H9 (cell line): ENCODE measurements at regions not wholly inside any gene's neighbourhood (a gene's known extent, or its start where the extent isn't known, plus 50 kb on each side); places are given as distances from the start of the nearest gene placed in this dataset.
A peak's percentile ranks its signal among the peaks of the same experiment; 100 is the strongest.

Source experiments
- DNase-seq: peaks from one replicate; pipeline ENCODE4 v3.0.0-alpha.2; 2017
- H2AFZ ChIP-seq: one replicate; pipeline ENCODE4 v1.6.1; 2013; ENCODE audit warnings: mild to moderate bottlenecking, low read length, control low read depth, moderate library complexity
- H2AK5ac ChIP-seq: 2 replicates; pipeline ENCODE4 v1.6.1; 2013; ENCODE audit warnings: low read length, control low read depth, mixed read lengths; ENCODE audit not compliant: insufficient read length
- H2BK120ac ChIP-seq: one replicate; pipeline ENCODE4 v1.6.1; 2013; ENCODE audit warnings: low read depth, mild to moderate bottlenecking, low read length, control low read depth, inconsistent platforms; ENCODE audit not compliant: poor library complexity, severe bottlenecking
- H2BK12ac ChIP-seq: 2 replicates; pipeline ENCODE4 v1.6.1; 2013; ENCODE audit warnings: low read length, control low read depth, mixed read lengths, low read depth; ENCODE audit not compliant: insufficient read length
- H2BK15ac ChIP-seq: 2 replicates; pipeline ENCODE4 v1.6.1; 2013; ENCODE audit warnings: low read depth, low read length, control low read depth
- H2BK20ac ChIP-seq: one replicate; pipeline ENCODE4 v1.6.1; 2013; ENCODE audit warnings: low read depth, mild to moderate bottlenecking, low read length, control low read depth, inconsistent platforms; ENCODE audit not compliant: poor library complexity, severe bottlenecking
- H2BK5ac ChIP-seq: 2 replicates; pipeline ENCODE4 v1.6.1; 2013; ENCODE audit warnings: low read length, control low read depth, mixed read lengths; ENCODE audit not compliant: insufficient read length
- H3K14ac ChIP-seq: 2 replicates; pipeline ENCODE4 v1.6.1; 2013; ENCODE audit warnings: low read length, control low read depth; ENCODE audit not compliant: insufficient read depth
- H3K18ac ChIP-seq: 2 replicates; pipeline ENCODE4 v1.6.1; 2013; ENCODE audit warnings: low read depth, mild to moderate bottlenecking, mixed read lengths, low read length, control low read depth; ENCODE audit not compliant: insufficient read length
- H3K23ac ChIP-seq: 2 replicates; pipeline ENCODE4 v1.6.1; 2013; ENCODE audit warnings: low read length, control low read depth, mixed read lengths, low read depth; ENCODE audit not compliant: insufficient read length
- H3K23me2 ChIP-seq: 2 replicates; pipeline ENCODE4 v1.6.1; 2013; ENCODE audit warnings: low read depth, mild to moderate bottlenecking, mixed read lengths, low read length, control low read depth; ENCODE audit not compliant: insufficient read length, poor library complexity, severe bottlenecking
- H3K27ac ChIP-seq: 2 replicates; pipeline ENCODE4 v1.5.1; 2013; ENCODE audit warnings: low read length, control low read depth, mixed read lengths, low read depth; ENCODE audit not compliant: insufficient read length
- H3K27me3 ChIP-seq: 2 replicates; pipeline ENCODE4 v1.6.1; 2013; ENCODE audit warnings: low read length, control low read depth, inconsistent platforms; ENCODE audit not compliant: insufficient read depth
- H3K4ac ChIP-seq: 2 replicates; pipeline ENCODE4 v1.6.1; 2013; ENCODE audit warnings: low read depth, mild to moderate bottlenecking, control low read depth, inconsistent platforms, low read length, moderate library complexity
- H3K4me1 ChIP-seq: 2 replicates; pipeline ENCODE4 v1.6.1; 2013; ENCODE audit warnings: low read length, control low read depth, inconsistent platforms; ENCODE audit not compliant: insufficient read depth
- H3K4me2 ChIP-seq: 2 replicates; pipeline ENCODE4 v1.6.1; 2013; ENCODE audit warnings: low read length, control low read depth, mixed read lengths; ENCODE audit not compliant: insufficient read length, insufficient read depth
- H3K56ac ChIP-seq: 2 replicates; pipeline ENCODE4 v1.6.1; 2013; ENCODE audit warnings: low read depth, mild to moderate bottlenecking, mixed read lengths, low read length, control low read depth; ENCODE audit not compliant: insufficient read length
- H3K79me1 ChIP-seq: 2 replicates; pipeline ENCODE4 v1.6.1; 2013; ENCODE audit warnings: low read depth, mild to moderate bottlenecking, moderate library complexity, low read length, control low read depth, inconsistent platforms; ENCODE audit not compliant: insufficient read depth, poor library complexity, severe bottlenecking
- H3K79me2 ChIP-seq: 2 replicates; pipeline ENCODE4 v1.6.1; 2013; ENCODE audit warnings: low read length, control low read depth, inconsistent platforms; ENCODE audit not compliant: insufficient read depth
- H3K9ac ChIP-seq: 2 replicates; pipeline ENCODE4 v1.6.1; 2013; ENCODE audit warnings: low read length, control low read depth, mixed read lengths; ENCODE audit not compliant: insufficient read length; ENCODE audit errors: extremely low read depth
- H3K9me3 ChIP-seq: one replicate; pipeline ENCODE4 v1.6.1; 2013; ENCODE audit warnings: low read depth, low read length, inconsistent platforms; ENCODE audit not compliant: control insufficient read depth
- H3T11ph ChIP-seq: one replicate; pipeline ENCODE4 v1.6.1; 2013; ENCODE audit warnings: mild to moderate bottlenecking, low read length, control low read depth, inconsistent platforms
- H4K20me1 ChIP-seq: one replicate; pipeline ENCODE4 v1.6.1; 2013; ENCODE audit not compliant: control insufficient read depth, insufficient read length, insufficient read depth
- H4K5ac ChIP-seq: 2 replicates; pipeline ENCODE4 v1.6.1; 2013; ENCODE audit warnings: low read depth, mild to moderate bottlenecking, mixed read lengths, low read length, control low read depth; ENCODE audit not compliant: insufficient read length
- H4K8ac ChIP-seq: replicated peaks from 2 replicates; pipeline ENCODE4 v1.6.1; 2013; ENCODE audit warnings: low read length, control low read depth, mixed read lengths, low read depth; ENCODE audit not compliant: insufficient read length
- H4K91ac ChIP-seq: 2 replicates; pipeline ENCODE4 v1.6.1; 2013; ENCODE audit warnings: low read depth, mild to moderate bottlenecking, moderate library complexity, mixed read lengths, low read length, control low read depth; ENCODE audit not compliant: insufficient read length
- H3K27ac Mint-ChIP-seq, 3 experiments: 2 replicates in 2 of 3; 3 replicates in 1 of 3; pipeline ENCODE4 v1.8.0; 2020 to 2021; ENCODE audit warnings: mixed read lengths in 3 of 3, mild to moderate bottlenecking in 1 of 3, moderate library complexity in 1 of 3
- H3K27me3 Mint-ChIP-seq: 2 replicates; pipeline ENCODE4 v1.8.0; 2021; ENCODE audit warnings: low read depth, mild to moderate bottlenecking, moderate library complexity, mixed read lengths
- H3K36me3 Mint-ChIP-seq, 3 experiments: 2 replicates in 2 of 3; 3 replicates in 1 of 3; pipeline ENCODE4 v1.8.0; 2020 to 2021; ENCODE audit warnings: low read depth in 3 of 3, mixed read lengths in 3 of 3; ENCODE audit not compliant: insufficient read depth in 1 of 3
- H3K4me1 Mint-ChIP-seq, 2 experiments: 2 replicates each; pipeline ENCODE4 v1.8.0; 2020; ENCODE audit warnings: mixed read lengths in 2 of 2
- H3K4me3 Mint-ChIP-seq, 2 experiments: 2 replicates in 1 of 2; 3 replicates in 1 of 2; pipeline ENCODE4 v1.8.0; 2020 to 2021; ENCODE audit warnings: mild to moderate bottlenecking in 2 of 2, mixed read lengths in 2 of 2, moderate library complexity in 1 of 2
- H3K9me3 Mint-ChIP-seq, 2 experiments: 2 replicates in 1 of 2; 3 replicates in 1 of 2; pipeline ENCODE4 v1.8.0; 2020; ENCODE audit warnings: mild to moderate bottlenecking in 2 of 2, mixed read lengths in 2 of 2, moderate library complexity in 1 of 2
- WGBS: extraction: QIAGEN DNeasy Blood & Tissue Kit; methylation state at CpG from one replicate; pipeline ENCODE4 v1.1.7; 2013; ENCODE audit warnings: missing lambda C conversion rate, low lambda C conversion rate, mixed read lengths; ENCODE audit not compliant: insufficient read length; ENCODE audit errors: extremely low coverage; 5-methylcytosine and 5-hydroxymethylcytosine counted together
- TF ChIP-seq, protein P1 (sequence below): fragments of 200-600 bp; sonication (generic); conservative IDR thresholded peaks from 3 replicates; pipeline ENCODE4 v1.8.0; 2021; ENCODE audit warnings: antibody characterized with exemption, mild to moderate bottlenecking

DNA sequence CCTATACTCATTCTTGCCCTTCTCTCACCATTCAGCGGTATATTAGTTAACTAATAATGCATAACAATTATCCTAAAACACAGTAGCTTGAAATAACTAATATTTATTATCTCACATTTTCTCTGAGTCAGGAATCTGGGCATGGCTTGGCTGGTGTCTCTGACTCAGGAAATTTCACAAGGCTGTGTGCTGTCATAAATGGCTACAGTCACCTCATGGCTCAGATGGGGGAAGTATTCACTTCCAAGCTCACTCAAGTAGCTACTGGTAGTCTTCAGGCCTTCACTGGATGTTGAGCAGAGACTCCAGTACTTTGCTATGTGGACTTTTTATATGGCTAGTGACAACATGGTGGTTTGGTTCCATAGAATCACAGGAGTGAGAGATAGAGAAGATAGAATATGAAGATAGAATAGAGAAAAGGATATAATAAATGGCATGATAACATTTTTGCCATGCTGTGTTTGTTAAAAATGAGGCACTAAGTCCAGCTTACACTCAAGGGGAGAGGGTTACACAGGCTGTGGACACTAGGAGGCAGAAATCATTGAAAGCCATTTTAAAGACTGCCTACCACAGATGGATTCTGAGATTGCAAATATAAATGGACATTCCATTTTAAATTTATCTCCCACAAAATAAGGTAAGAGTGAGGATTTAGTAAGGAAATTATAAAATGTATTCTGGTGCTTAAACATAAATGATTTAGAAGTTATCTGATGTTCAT is 997.8 kb upstream of the CHORDC1 start:
- no peak overlapping the region for H3K4me3 Mint-ChIP-seq
- H4K8ac ChIP-seq = no peak overlapping the region
- no peaks in the 10 kb centered on the region for H3K79me2 ChIP-seq
- no peak overlapping the region for H2AFZ ChIP-seq
- H4K91ac ChIP-seq = no peak overlapping the region
- H3K18ac ChIP-seq = no peak overlapping the region
- H3K14ac ChIP-seq = no peak overlapping the region
- H3K23ac ChIP-seq = no peak overlapping the region
- H2BK15ac ChIP-seq = no peak overlapping the region
- peaks cover 0 to 2% of the 10 kb centered on the region in 2 experiments; a peak in 2 of 5 replicates for H3K9me3 Mint-ChIP-seq
- no peaks in the 10 kb centered on the region for H3K36me3 Mint-ChIP-seq
- H3K23me2 ChIP-seq = no peaks in the 10 kb centered on the region
- no peak overlapping the region for H3K4me2 ChIP-seq
- no peaks in the 10 kb centered on the region for H3K4me1 Mint-ChIP-seq
- H3K79me1 ChIP-seq = no peaks in the 10 kb centered on the region
- no peak overlapping the region for H3K56ac ChIP-seq
- DNase-seq = no peak
- no peaks in the 10 kb centered on the region for H3K9me3 ChIP-seq
- no peak overlapping the region for H2AK5ac ChIP-seq
- TF ChIP-seq, protein P1, sequence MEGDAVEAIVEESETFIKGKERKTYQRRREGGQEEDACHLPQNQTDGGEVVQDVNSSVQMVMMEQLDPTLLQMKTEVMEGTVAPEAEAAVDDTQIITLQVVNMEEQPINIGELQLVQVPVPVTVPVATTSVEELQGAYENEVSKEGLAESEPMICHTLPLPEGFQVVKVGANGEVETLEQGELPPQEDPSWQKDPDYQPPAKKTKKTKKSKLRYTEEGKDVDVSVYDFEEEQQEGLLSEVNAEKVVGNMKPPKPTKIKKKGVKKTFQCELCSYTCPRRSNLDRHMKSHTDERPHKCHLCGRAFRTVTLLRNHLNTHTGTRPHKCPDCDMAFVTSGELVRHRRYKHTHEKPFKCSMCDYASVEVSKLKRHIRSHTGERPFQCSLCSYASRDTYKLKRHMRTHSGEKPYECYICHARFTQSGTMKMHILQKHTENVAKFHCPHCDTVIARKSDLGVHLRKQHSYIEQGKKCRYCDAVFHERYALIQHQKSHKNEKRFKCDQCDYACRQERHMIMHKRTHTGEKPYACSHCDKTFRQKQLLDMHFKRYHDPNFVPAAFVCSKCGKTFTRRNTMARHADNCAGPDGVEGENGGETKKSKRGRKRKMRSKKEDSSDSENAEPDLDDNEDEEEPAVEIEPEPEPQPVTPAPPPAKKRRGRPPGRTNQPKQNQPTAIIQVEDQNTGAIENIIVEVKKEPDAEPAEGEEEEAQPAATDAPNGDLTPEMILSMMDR = peak; percentile 40; the same call in 2 of the 3 replicates
- no peaks in the 10 kb centered on the region for H4K20me1 ChIP-seq
- H3K4me1 ChIP-seq = no peaks in the 10 kb centered on the region
- H4K5ac ChIP-seq = no peak overlapping the region
- H3K27me3 ChIP-seq = no peaks in the 10 kb centered on the region
- WGBS = no CpG with 5 or more reads among the region's 1 CpG
- no peak overlapping the region for H3T11ph ChIP-seq
- H3K27me3 Mint-ChIP-seq = no peaks in the 10 kb centered on the region
- no peak overlapping the region for H2BK120ac ChIP-seq
- H2BK20ac ChIP-seq = no peak overlapping the region
- no peak overlapping the region for H3K4ac ChIP-seq
- no peak overlapping the region for H3K27ac Mint-ChIP-seq
- no peak overlapping the region for H3K9ac ChIP-seq
- no peak overlapping the region for H3K27ac ChIP-seq
- H2BK12ac ChIP-seq = no peak overlapping the region
- no peak overlapping the region for H2BK5ac ChIP-seq
